Heart left ventricle (tissue), 16 donors: ENCODE measurements at regions not wholly inside any gene's neighbourhood (a gene's known extent, or its start where the extent isn't known, plus 50 kb on each side); places are given as distances from the start of the nearest gene placed in this dataset.

ENCODE experiments used
- ATAC-seq, 4 donors: fragments of 200-7000 bp; cut with Tn5 transposase; one replicate each; pipeline ENCODE4 v1.9.1; 2020 to 2022; ENCODE audit warnings: moderate library complexity in 4 of 4, mild to moderate bottlenecking in 3 of 4, moderate number of reproducible peaks in 1 of 4
- DNase-seq, 5 donors: peaks; one replicate each; pipeline ENCODE4 v3.0.0-alpha.2; 2020
- H3K27ac ChIP-seq, 12 donors: fragments of 200-600 bp; sonication (generic) in 4 of 12; one replicate each; pipeline versions ENCODE4 v1.5.0 to v1.8.0; 2016 to 2022; ENCODE audit warnings: mild to moderate bottlenecking in 2 of 12
- H3K27me3 ChIP-seq, 9 donors: fragments of 200-600 bp; sonication (generic) in 2 of 9; one replicate each; pipeline versions ENCODE4 v1.5.1 to v1.8.0; 2016 to 2022; ENCODE audit warnings: mild to moderate bottlenecking in 3 of 9
- H3K36me3 ChIP-seq, 9 donors: fragments of 200-600 bp; sonication (generic) in 2 of 9; one replicate each; pipeline versions ENCODE4 v1.5.0 to v1.8.0; 2018 to 2022; ENCODE audit warnings: mild to moderate bottlenecking in 2 of 9
- H3K4me1 ChIP-seq, 12 donors: fragments of 200-600 bp; sonication (generic) in 4 of 12; one replicate each; pipeline versions ENCODE4 v1.5.0 to v1.8.0; 2016 to 2022; ENCODE audit warnings: mild to moderate bottlenecking in 3 of 12
- H3K4me3 ChIP-seq, 12 donors: fragments of 200-600 bp; sonication (generic) in 4 of 12; one replicate each; pipeline versions ENCODE4 v1.5.0 to v1.8.0; 2017 to 2022; ENCODE audit warnings: mild to moderate bottlenecking in 9 of 12, moderate library complexity in 4 of 12
- H3K9me3 ChIP-seq, 12 donors: fragments of 200-600 bp; sonication (generic) in 4 of 12; one replicate each; pipeline versions ENCODE4 v1.5.0 to v1.8.0; 2016 to 2022; ENCODE audit warnings: mild to moderate bottlenecking in 1 of 12
- CTCF ChIP-seq, 12 donors: fragments of 200-600 bp; sonication (generic) in 4 of 12; IDR thresholded peaks; one replicate each; pipeline versions ENCODE4 v1.5.0 to v1.8.0; 2018 to 2022; ENCODE audit warnings: antibody characterized with exemption in 12 of 12, mild to moderate bottlenecking in 5 of 12
- POLR2A ChIP-seq, 2 donors: fragments of 450-650 bp; IDR thresholded peaks; one replicate each; pipeline ENCODE4 v1.6.1; 2017; ENCODE audit warnings: antibody characterized with exemption in 2 of 2, mild to moderate bottlenecking in 2 of 2, moderate library complexity in 2 of 2
- WGBS, 4 donors: extraction: QIAGEN DNeasy Blood & Tissue Kit in 2 of 4; methylation state at CpG; one replicate each; pipeline versions ENCODE4 v1.1.5 to v1.1.7; 2013 to 2018; 5-methylcytosine and 5-hydroxymethylcytosine counted together
- intact Hi-C, 10 donors: fragments of 100-400 bp; cut with DNase I; formaldehyde crosslinking; loops; one replicate each; pipeline versions ENCODE4 v1.11.1 to v1.14.2; 2022
- donor health status: ischemic (EF 13 %, LVEDD 7.1; RV severe dilation, severe dysfunction).
- donor health status: healthy with polysubstance abuse.
- donor health status: DM: no; HTN: yes; CAD: no.
- donor health status: DM: no; HTN: no; CAD: no.
- donor health status: ischemic (EF 25% LVEDD 6.9; RV normal size, moderate dysfunction).
- donor health status: ischemic (EF 25% LVEDD 5.7; RV mildly dilated, moderate dysfunction).
- donor health status: healthy.
- donor health status: DM: yes; HTN: yes; CAD: no.
- donor health status: ischemic (EF 35%, LVEDD 5.7; RV mildly dilated, moderate dysfunction).
- donor health status: nonischemic (EF 11% LVEDD 7.7; RV severe dilation, severe dysfunction).
- donor health status: DM: yes; HTN: yes; CAD: no.
- donor health status: PGD.
- donor health status: ischemic (EF 29% LVEDD 5.4; RV normal size, mild dysfunction).
- donor health status: nonischemic (EF 23%, LVEDD 6.1; RV moderate dilation, normal function).

GRCh38 chr4:74845834-74846233 is 51.5 kb upstream of the BTC start:
- no peaks in the 10 kb centered on the region for H3K27me3 ChIP-seq
- H3K4me3 ChIP-seq = no peak overlapping the region
- DNase-seq (no peak), ATAC-seq (no peak)
- H3K4me1 ChIP-seq = no peaks in the 10 kb centered on the region
- TF ChIP-seq POLR2A (IDR thresholded peaks at IDR 0.05) (no peak), CTCF (IDR thresholded peaks at IDR 0.05) (no peak)
- intact Hi-C loops = no loop called here
- 88 to 97% (median 94%) methylated on average over 1 of the region's 1 CpG for WGBS, 4 donors
- H3K9me3 ChIP-seq = peaks cover 0 to 15% (median 7%) of the 10 kb centered on the region in 12 donors
- no peaks in the 10 kb centered on the region for H3K36me3 ChIP-seq
- H3K27ac ChIP-seq = no peak overlapping the region
